Activated effector memory CD4-positive, alpha-beta T cell treated with Interleukin-2 at 50 U/mL for 16 hours (primary cell): ENCODE measurements at regions not wholly inside any gene's neighbourhood (a gene's known extent, or its start where the extent isn't known, plus 50 kb on each side); places are given as distances from the start of the nearest gene placed in this dataset.

Source experiments
- DNase-seq: peaks from one replicate; pipeline ENCODE4 v3.0.0-alpha.2; 2020

- no peak for DNase-seq
Observed at GRCh38 chr19:27580906-27581305, 1632.0 kb downstream of the UQCRFS1 start.
